GM12878 (cell line): ENCODE measurements at regions not wholly inside any gene's neighbourhood (a gene's known extent, or its start where the extent isn't known, plus 50 kb on each side); places are given as distances from the start of the nearest gene placed in this dataset.

Experiments
- ATAC-seq: fragments of 200-7000 bp; cut with Tn5 transposase; 3 replicates; pipeline ENCODE4 v1.9.1; 2020; ENCODE audit warnings: mild to moderate bottlenecking, moderate library complexity
- BruUV-seq: library from RNA; stranded (reverse); fragments of 400-500 nt; replicated peaks from 2 replicates; lab custom pipeline; 2021; lab: Mats Ljungman, UMichigan
- CTCF ChIA-PET: fragments of 300-600 bp; sonication (Branson Sonifier 250); formaldehyde crosslinking; extraction: SDS; loops from one replicate; lab custom pipeline; 2021; ENCODE audit warnings: inconsistent platforms; lab: Yijun Ruan, JAX
- POLR2A ChIA-PET: fragments of 350-600 bp; formaldehyde crosslinking; extraction: SDS; loops from one replicate; lab custom pipeline; 2021; ENCODE audit warnings: inconsistent platforms; lab: Charles Lee
- RAD21 ChIA-PET: fragments of 300-600 bp; sonication (Branson Sonifier 250); formaldehyde crosslinking; loops from one replicate; lab custom pipeline; 2023; ENCODE audit warnings: antibody characterized with exemption; ENCODE audit not compliant: unreplicated experiment; lab: Charles Lee
- SMC1A ChIA-PET: fragments of 300-600 bp; sonication (Branson Sonifier 250); formaldehyde crosslinking; loops from one replicate; lab custom pipeline; 2023; ENCODE audit not compliant: unreplicated experiment, uncharacterized antibody; lab: Charles Lee
- DNase-seq: peaks from one replicate; pipeline ENCODE4 v3.0.0-alpha.2; 2011; ENCODE audit warnings: low read depth, low spot score
- FAIRE-seq: peaks from 3 replicates; lab custom pipeline; 2011; peaks lifted over from hg19 to GRCh38; lab: Jason Lieb, UNC
- H2AFZ ChIP-seq: 2 replicates; pipeline ENCODE4 v1.6.0; 2011; ENCODE audit warnings: low read depth, low read length, control low read depth; ENCODE audit not compliant: control insufficient read depth
- H3K27ac ChIP-seq: 2 replicates; pipeline ENCODE4 v1.5.1; 2011; ENCODE audit warnings: control low read depth; ENCODE audit not compliant: control insufficient read depth, insufficient read depth
- H3K27me3 ChIP-seq, 2 experiments: replicated peaks in 1 of 2; 2 replicates each; pipeline versions ENCODE4 v1.6.0 to v1.6.1; 2011; ENCODE audit warnings: low read length in 1 of 2; ENCODE audit not compliant: control insufficient read depth in 2 of 2, insufficient read depth in 2 of 2
- H3K36me3 ChIP-seq, 2 experiments: 2 replicates each; pipeline ENCODE4 v1.5.1; 2011; ENCODE audit warnings: low read length in 1 of 2; ENCODE audit not compliant: control insufficient read depth in 2 of 2, insufficient read depth in 2 of 2
- H3K4me1 ChIP-seq: 2 replicates; pipeline ENCODE4 v1.6.1; 2011; ENCODE audit warnings: mild to moderate bottlenecking, low read length, moderate library complexity, mixed read lengths; ENCODE audit not compliant: control insufficient read depth, insufficient read depth
- H3K4me2 ChIP-seq: 2 replicates; pipeline ENCODE4 v1.6.0; 2011; ENCODE audit warnings: control low read depth; ENCODE audit not compliant: control insufficient read depth, insufficient read depth
- H3K4me3 ChIP-seq: fragments of 200-600 bp; sonication (generic); 2 replicates; pipeline ENCODE4 v1.5.1; 2016
- H3K79me2 ChIP-seq: 2 replicates; pipeline ENCODE4 v1.6.0; 2011; ENCODE audit warnings: low read length; ENCODE audit not compliant: control insufficient read depth, insufficient read depth
- H3K9ac ChIP-seq: 2 replicates; pipeline ENCODE4 v1.8.0; 2011; ENCODE audit warnings: low read length, control low read depth, mixed read lengths; ENCODE audit not compliant: control insufficient read depth, insufficient read depth
- H3K9me3 ChIP-seq: replicated peaks from 3 replicates; pipeline ENCODE4 v1.5.1; 2011; ENCODE audit warnings: mild to moderate bottlenecking, low read length; ENCODE audit not compliant: control insufficient read depth, insufficient read depth
- H4K20me1 ChIP-seq: 2 replicates; pipeline ENCODE4 v1.6.0; 2011; ENCODE audit not compliant: control insufficient read depth, insufficient read depth
- HCFC1 ChIP-seq: fragments of 150-350 bp; IDR thresholded peaks from 2 replicates; pipeline ENCODE4 v1.6.1; 2014; ENCODE audit warnings: low read length
- MTA3 ChIP-seq: IDR thresholded peaks from 2 replicates; pipeline ENCODE4 v1.6.1; 2012; ENCODE audit warnings: low read length, inconsistent platforms, borderline replicate concordance
- PAX5 ChIP-seq: IDR thresholded peaks from 2 replicates; pipeline ENCODE4 v1.6.1; 2011; ENCODE audit warnings: low read depth, low read length, borderline replicate concordance
- SIX5 ChIP-seq: IDR thresholded peaks from 2 replicates; pipeline ENCODE4 v1.6.1; 2011; ENCODE audit warnings: mild to moderate bottlenecking, low read depth, low read length, moderate library complexity; ENCODE audit not compliant: severe bottlenecking
- SMAD5 ChIP-seq: IDR thresholded peaks from 2 replicates; pipeline ENCODE4 v1.6.1; 2016; ENCODE audit warnings: antibody characterized with exemption, low read depth
- STAT3 ChIP-seq: IDR thresholded peaks from 2 replicates; pipeline ENCODE4 v1.6.1; 2011; ENCODE audit warnings: low read depth, low read length, improper control_type of control experiment
- TCF7 ChIP-seq: IDR thresholded peaks from 2 replicates; pipeline ENCODE4 v1.6.1; 2014; ENCODE audit warnings: antibody characterized with exemption, borderline replicate concordance
- WGBS: methylation state at CpG from one replicate; pipeline ENCODE4 v1.1.6; 2016; ENCODE audit warnings: low lambda C conversion rate; ENCODE audit not compliant: insufficient replicate concordance, insufficient coverage; ENCODE audit errors: missing lambda C conversion rate; 5-methylcytosine and 5-hydroxymethylcytosine counted together
- in situ Hi-C: fragments of 300-500 bp; cut with MboI; formaldehyde crosslinking; loops from 9 replicates; pipeline ENCODE4 v1.14.3; 2018; ENCODE audit warnings: mixed read lengths
- intact Hi-C: fragments of 100-400 bp; cut with micrococcal nuclease; formaldehyde crosslinking; loops from one replicate; pipeline ENCODE4 v1.14.2; 2022; ENCODE audit not compliant: unreplicated experiment
- TF ChIP-seq, protein P1 (sequence below): IDR thresholded peaks from 2 replicates; pipeline ENCODE4 v1.6.1; 2012; ENCODE audit warnings: improper control_type of control experiment, low read depth, low read length; ENCODE audit not compliant: insufficient replicate concordance
- TF ChIP-seq, protein P2 (sequence below): fragments of 450-650 bp; formaldehyde crosslinking; IDR thresholded peaks from 2 replicates; pipeline ENCODE4 v1.5.0; 2022; ENCODE audit warnings: mild to moderate bottlenecking, missing genetic modification characterization
- TF ChIP-seq, protein P3 (sequence below): fragments of 450-650 bp; IDR thresholded peaks from 2 replicates; pipeline ENCODE4 v1.6.1; 2017; ENCODE audit warnings: mild to moderate bottlenecking, moderate library complexity

DNA sequence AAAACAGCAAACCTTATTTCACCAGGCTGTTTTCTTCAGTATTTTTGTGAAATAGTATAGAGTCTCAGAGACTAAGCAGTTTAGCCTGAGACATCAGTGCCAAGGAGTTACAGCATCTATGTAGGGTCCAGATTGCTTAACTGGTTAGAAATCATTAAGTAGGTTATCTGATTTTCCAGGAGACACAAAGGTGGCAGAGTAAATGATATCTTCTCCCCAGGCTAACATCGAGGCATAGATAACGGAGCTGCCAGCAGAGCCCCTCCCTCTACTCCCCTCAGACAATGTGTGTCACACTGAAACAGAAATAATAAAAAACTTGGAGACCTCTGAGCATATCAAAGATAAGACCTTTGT is 473.0 kb upstream of the CITED2 start:
- H3K4me1 ChIP-seq: no peaks in the 10 kb centered on the region
- WGBS: 14% methylated on average over 2 of the region's 2 CpGs
- ATAC-seq (peak; percentile 27; the same call in 2 of the 3 replicates), DNase-seq (no peak), FAIRE-seq (no peak)
- intact Hi-C loops: loop anchor here (10.0 kb wide), 1 partner anchor 473 kb away; the partner anchor contains the start of gene CITED2
- POLR2A ChIA-PET: interaction anchor here (0.6 kb wide), 1 partner anchor 434 kb away, joined by 5 read pairs; no protein-coding TSS in a partner anchor
- RAD21 ChIA-PET: interaction anchor here (1.2 kb wide), 1 partner anchor 13 kb away, joined by 3 read pairs; no protein-coding TSS in a partner anchor
- no peak overlapping the region for H3K9ac ChIP-seq
- H3K9me3 ChIP-seq: no peaks in the 10 kb centered on the region
- H3K4me3 ChIP-seq: no peak overlapping the region
- in situ Hi-C loops: no loop called here
- H3K27ac ChIP-seq: no peak overlapping the region
- H3K79me2 ChIP-seq: no peaks in the 10 kb centered on the region
- CTCF ChIA-PET: no interaction called here
- H2AFZ ChIP-seq: no peak overlapping the region
- H3K4me2 ChIP-seq: no peak overlapping the region
- no peak for TF ChIP-seq PAX5
- TF ChIP-seq STAT3: no peak
- TF ChIP-seq, protein P1, sequence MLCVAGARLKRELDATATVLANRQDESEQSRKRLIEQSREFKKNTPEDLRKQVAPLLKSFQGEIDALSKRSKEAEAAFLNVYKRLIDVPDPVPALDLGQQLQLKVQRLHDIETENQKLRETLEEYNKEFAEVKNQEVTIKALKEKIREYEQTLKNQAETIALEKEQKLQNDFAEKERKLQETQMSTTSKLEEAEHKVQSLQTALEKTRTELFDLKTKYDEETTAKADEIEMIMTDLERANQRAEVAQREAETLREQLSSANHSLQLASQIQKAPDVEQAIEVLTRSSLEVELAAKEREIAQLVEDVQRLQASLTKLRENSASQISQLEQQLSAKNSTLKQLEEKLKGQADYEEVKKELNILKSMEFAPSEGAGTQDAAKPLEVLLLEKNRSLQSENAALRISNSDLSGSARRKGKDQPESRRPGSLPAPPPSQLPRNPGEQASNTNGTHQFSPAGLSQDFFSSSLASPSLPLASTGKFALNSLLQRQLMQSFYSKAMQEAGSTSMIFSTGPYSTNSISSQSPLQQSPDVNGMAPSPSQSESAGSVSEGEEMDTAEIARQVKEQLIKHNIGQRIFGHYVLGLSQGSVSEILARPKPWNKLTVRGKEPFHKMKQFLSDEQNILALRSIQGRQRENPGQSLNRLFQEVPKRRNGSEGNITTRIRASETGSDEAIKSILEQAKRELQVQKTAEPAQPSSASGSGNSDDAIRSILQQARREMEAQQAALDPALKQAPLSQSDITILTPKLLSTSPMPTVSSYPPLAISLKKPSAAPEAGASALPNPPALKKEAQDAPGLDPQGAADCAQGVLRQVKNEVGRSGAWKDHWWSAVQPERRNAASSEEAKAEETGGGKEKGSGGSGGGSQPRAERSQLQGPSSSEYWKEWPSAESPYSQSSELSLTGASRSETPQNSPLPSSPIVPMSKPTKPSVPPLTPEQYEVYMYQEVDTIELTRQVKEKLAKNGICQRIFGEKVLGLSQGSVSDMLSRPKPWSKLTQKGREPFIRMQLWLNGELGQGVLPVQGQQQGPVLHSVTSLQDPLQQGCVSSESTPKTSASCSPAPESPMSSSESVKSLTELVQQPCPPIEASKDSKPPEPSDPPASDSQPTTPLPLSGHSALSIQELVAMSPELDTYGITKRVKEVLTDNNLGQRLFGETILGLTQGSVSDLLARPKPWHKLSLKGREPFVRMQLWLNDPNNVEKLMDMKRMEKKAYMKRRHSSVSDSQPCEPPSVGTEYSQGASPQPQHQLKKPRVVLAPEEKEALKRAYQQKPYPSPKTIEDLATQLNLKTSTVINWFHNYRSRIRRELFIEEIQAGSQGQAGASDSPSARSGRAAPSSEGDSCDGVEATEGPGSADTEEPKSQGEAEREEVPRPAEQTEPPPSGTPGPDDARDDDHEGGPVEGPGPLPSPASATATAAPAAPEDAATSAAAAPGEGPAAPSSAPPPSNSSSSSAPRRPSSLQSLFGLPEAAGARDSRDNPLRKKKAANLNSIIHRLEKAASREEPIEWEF: no peak
- TF ChIP-seq SIX5: no peak
- no peak for TF ChIP-seq TCF7
- TF ChIP-seq SMAD5: no peak
- TF ChIP-seq HCFC1: no peak
- TF ChIP-seq, protein P2, sequence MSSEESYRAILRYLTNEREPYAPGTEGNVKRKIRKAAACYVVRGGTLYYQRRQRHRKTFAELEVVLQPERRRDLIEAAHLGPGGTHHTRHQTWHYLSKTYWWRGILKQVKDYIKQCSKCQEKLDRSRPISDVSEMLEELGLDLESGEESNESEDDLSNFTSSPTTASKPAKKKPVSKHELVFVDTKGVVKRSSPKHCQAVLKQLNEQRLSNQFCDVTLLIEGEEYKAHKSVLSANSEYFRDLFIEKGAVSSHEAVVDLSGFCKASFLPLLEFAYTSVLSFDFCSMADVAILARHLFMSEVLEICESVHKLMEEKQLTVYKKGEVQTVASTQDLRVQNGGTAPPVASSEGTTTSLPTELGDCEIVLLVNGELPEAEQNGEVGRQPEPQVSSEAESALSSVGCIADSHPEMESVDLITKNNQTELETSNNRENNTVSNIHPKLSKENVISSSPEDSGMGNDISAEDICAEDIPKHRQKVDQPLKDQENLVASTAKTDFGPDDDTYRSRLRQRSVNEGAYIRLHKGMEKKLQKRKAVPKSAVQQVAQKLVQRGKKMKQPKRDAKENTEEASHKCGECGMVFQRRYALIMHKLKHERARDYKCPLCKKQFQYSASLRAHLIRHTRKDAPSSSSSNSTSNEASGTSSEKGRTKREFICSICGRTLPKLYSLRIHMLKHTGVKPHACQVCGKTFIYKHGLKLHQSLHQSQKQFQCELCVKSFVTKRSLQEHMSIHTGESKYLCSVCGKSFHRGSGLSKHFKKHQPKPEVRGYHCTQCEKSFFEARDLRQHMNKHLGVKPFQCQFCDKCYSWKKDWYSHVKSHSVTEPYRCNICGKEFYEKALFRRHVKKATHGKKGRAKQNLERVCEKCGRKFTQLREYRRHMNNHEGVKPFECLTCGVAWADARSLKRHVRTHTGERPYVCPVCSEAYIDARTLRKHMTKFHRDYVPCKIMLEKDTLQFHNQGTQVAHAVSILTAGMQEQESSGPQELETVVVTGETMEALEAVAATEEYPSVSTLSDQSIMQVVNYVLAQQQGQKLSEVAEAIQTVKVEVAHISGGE (CRISPR knock-in tag): no peak
- TF ChIP-seq, protein P3, sequence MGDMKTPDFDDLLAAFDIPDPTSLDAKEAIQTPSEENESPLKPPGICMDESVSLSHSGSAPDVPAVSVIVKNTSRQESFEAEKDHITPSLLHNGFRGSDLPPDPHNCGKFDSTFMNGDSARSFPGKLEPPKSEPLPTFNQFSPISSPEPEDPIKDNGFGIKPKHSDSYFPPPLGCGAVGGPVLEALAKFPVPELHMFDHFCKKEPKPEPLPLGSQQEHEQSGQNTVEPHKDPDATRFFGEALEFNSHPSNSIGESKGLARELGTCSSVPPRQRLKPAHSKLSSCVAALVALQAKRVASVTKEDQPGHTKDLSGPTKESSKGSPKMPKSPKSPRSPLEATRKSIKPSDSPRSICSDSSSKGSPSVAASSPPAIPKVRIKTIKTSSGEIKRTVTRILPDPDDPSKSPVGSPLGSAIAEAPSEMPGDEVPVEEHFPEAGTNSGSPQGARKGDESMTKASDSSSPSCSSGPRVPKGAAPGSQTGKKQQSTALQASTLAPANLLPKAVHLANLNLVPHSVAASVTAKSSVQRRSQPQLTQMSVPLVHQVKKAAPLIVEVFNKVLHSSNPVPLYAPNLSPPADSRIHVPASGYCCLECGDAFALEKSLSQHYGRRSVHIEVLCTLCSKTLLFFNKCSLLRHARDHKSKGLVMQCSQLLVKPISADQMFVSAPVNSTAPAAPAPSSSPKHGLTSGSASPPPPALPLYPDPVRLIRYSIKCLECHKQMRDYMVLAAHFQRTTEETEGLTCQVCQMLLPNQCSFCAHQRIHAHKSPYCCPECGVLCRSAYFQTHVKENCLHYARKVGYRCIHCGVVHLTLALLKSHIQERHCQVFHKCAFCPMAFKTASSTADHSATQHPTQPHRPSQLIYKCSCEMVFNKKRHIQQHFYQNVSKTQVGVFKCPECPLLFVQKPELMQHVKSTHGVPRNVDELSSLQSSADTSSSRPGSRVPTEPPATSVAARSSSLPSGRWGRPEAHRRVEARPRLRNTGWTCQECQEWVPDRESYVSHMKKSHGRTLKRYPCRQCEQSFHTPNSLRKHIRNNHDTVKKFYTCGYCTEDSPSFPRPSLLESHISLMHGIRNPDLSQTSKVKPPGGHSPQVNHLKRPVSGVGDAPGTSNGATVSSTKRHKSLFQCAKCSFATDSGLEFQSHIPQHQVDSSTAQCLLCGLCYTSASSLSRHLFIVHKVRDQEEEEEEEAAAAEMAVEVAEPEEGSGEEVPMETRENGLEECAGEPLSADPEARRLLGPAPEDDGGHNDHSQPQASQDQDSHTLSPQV: no peak
- no peak for TF ChIP-seq MTA3
- TF ChIP-seq, all 136 proteins: peak for 0
- Histone ChIP-seq H4K20me1 (no peaks in the 10 kb centered on the region), H3K36me3 (no peaks in the 10 kb centered on the region), H3K27me3 (no peaks in the 10 kb centered on the region)
- SMC1A ChIA-PET: interaction anchor here (0.6 to 1.6 kb wide), 6 partner anchors 37 to 474 kb away, joined by 3 to 5 read pairs (median 4); partner anchors contain the start of gene CITED2
- BruUV-seq: no TSS peak
